Tibial nerve (tissue), 3 donors: ENCODE measurements at regions not wholly inside any gene's neighbourhood (a gene's known extent, or its start where the extent isn't known, plus 50 kb on each side); places are given as distances from the start of the nearest gene placed in this dataset.

ENCODE experiments used
- CTCF ChIP-seq, 5 experiments: fragments of 200-600 bp in 3 of 5; fragments of 450-650 bp in 2 of 5; sonication (generic) in 3 of 5; IDR thresholded peaks; one replicate each; pipeline ENCODE4 v1.5.1; 2016 to 2019; ENCODE audit warnings: antibody characterized with exemption in 5 of 5, mild to moderate bottlenecking in 3 of 5, moderate library complexity in 2 of 5
- POLR2A ChIP-seq, 2 donors: fragments of 450-650 bp; IDR thresholded peaks; one replicate each; pipeline ENCODE4 v1.6.1; 2017; ENCODE audit warnings: antibody characterized with exemption in 2 of 2, mild to moderate bottlenecking in 2 of 2, moderate library complexity in 2 of 2

GRCh38 chr12:29879606-29880308, 96.0 kb upstream of the TMTC1 start:
- TF ChIP-seq CTCF (IDR thresholded peaks at IDR 0.05), result no peak
- no peak for TF ChIP-seq POLR2A (IDR thresholded peaks at IDR 0.05)
